Tibial nerve (tissue), 4 donors: ENCODE measurements at regions not wholly inside any gene's neighbourhood (a gene's known extent, or its start where the extent isn't known, plus 50 kb on each side); places are given as distances from the start of the nearest gene placed in this dataset.

Experiments
- EP300 ChIP-seq, 2 donors: sonication (generic); formaldehyde crosslinking; IDR thresholded peaks; one replicate each; pipeline ENCODE4 v1.6.1; 2017; ENCODE audit warnings: antibody characterized with exemption in 2 of 2, mild to moderate bottlenecking in 1 of 2
- POLR2A ChIP-seq, 2 donors: fragments of 450-650 bp; IDR thresholded peaks; one replicate each; pipeline ENCODE4 v1.6.1; 2017; ENCODE audit warnings: antibody characterized with exemption in 2 of 2, mild to moderate bottlenecking in 2 of 2, moderate library complexity in 2 of 2
- TF ChIP-seq, protein P1 (sequence below), 5 experiments: fragments of 200-600 bp in 3 of 5; fragments of 450-650 bp in 2 of 5; sonication (generic) in 3 of 5; IDR thresholded peaks; one replicate each; pipeline ENCODE4 v1.5.1; 2016 to 2019; ENCODE audit warnings: antibody characterized with exemption in 5 of 5, mild to moderate bottlenecking in 3 of 5, moderate library complexity in 2 of 5

DNA sequence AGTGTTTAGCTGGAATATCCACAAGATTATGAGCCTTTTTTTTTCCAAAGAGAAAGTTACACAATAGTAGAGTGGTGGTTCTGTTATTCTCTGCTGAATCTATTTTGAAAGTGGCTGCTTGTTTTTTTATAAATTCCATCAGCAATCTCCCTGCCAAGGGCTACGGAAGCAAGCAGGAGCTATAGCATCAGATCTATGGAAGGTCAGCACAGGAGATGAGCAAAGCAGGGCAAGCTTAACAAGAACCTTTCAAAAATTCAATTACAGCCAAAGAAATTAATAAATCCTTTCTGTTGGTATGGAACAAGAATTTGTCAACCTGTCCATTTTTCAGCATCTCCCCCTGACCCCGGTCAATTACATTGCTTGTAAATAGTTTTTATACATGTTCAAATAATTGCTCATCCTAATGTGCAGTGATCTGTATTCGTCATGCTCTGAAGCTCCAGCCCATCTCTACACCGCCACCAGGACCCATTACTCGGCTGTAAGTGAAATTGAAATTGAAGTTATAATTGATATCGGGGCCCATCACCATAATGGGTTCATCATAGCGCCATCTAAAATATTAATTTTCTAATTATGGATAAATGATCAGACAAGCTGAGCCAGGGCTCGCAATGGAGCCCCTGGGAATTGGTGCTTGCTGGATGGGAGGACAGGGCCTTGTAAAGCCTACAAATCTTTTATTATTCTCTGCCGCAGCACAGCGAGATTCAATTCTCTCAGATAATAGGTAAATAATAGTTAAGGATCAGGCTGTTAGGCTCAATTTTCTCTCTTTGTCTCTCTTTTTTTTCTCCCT, 215.1 kb downstream of the ATG4C start:
- TF ChIP-seq, protein P1, sequence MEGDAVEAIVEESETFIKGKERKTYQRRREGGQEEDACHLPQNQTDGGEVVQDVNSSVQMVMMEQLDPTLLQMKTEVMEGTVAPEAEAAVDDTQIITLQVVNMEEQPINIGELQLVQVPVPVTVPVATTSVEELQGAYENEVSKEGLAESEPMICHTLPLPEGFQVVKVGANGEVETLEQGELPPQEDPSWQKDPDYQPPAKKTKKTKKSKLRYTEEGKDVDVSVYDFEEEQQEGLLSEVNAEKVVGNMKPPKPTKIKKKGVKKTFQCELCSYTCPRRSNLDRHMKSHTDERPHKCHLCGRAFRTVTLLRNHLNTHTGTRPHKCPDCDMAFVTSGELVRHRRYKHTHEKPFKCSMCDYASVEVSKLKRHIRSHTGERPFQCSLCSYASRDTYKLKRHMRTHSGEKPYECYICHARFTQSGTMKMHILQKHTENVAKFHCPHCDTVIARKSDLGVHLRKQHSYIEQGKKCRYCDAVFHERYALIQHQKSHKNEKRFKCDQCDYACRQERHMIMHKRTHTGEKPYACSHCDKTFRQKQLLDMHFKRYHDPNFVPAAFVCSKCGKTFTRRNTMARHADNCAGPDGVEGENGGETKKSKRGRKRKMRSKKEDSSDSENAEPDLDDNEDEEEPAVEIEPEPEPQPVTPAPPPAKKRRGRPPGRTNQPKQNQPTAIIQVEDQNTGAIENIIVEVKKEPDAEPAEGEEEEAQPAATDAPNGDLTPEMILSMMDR (IDR thresholded peaks at IDR 0.05): no peak
- no peak for TF ChIP-seq POLR2A (IDR thresholded peaks at IDR 0.05)
- TF ChIP-seq EP300 (IDR thresholded peaks at IDR 0.05): no peak
